ENCODE measurements at regions not wholly inside any gene's neighbourhood (a gene's known extent, or its start where the extent isn't known, plus 50 kb on each side); places are given as distances from the start of the nearest gene placed in this dataset.
"Not testable (repeated sequence)": the region's sequence is repeated elsewhere in the genome, so short reads cannot be mapped to it uniquely, and the experiment has no call there.

GRCh38 chr5:42864749-42865148 lies 53.1 kb upstream of the SELENOP start:
- TF ChIP-seq EP300 (IDR thresholded peaks at IDR 0.05; ENCODE audit: borderline replicate concordance in 1 of 2, low read depth in 2 of 2, low read length in 2 of 2); GTF2F1 (IDR thresholded peaks at IDR 0.05; ENCODE audit: borderline replicate concordance, low read depth, low read length); SP1 (IDR thresholded peaks at IDR 0.05; ENCODE audit: low read depth, low read length); KDM1A (IDR thresholded peaks at IDR 0.05; ENCODE audit: borderline replicate concordance, low read length); FOSL1 (IDR thresholded peaks at IDR 0.05; ENCODE audit: insufficient read depth, low read depth, low read length); CBX8 (IDR thresholded peaks at IDR 0.05; ENCODE audit: borderline replicate concordance, low read depth, low read length); POLR2A (IDR thresholded peaks at IDR 0.05; ENCODE audit: control extremely low read depth in 1 of 2, low read depth in 2 of 2, low read length in 2 of 2); ATF2 (IDR thresholded peaks at IDR 0.05; ENCODE audit: low read length): not testable (repeated sequence)
- TF ChIP-seq, protein P1, sequence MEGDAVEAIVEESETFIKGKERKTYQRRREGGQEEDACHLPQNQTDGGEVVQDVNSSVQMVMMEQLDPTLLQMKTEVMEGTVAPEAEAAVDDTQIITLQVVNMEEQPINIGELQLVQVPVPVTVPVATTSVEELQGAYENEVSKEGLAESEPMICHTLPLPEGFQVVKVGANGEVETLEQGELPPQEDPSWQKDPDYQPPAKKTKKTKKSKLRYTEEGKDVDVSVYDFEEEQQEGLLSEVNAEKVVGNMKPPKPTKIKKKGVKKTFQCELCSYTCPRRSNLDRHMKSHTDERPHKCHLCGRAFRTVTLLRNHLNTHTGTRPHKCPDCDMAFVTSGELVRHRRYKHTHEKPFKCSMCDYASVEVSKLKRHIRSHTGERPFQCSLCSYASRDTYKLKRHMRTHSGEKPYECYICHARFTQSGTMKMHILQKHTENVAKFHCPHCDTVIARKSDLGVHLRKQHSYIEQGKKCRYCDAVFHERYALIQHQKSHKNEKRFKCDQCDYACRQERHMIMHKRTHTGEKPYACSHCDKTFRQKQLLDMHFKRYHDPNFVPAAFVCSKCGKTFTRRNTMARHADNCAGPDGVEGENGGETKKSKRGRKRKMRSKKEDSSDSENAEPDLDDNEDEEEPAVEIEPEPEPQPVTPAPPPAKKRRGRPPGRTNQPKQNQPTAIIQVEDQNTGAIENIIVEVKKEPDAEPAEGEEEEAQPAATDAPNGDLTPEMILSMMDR (IDR thresholded peaks at IDR 0.05; ENCODE audit: control extremely low read depth in 1 of 3, insufficient read depth in 1 of 3, low read depth in 1 of 3, low read length in 3 of 3) = not testable (repeated sequence)
- TF ChIP-seq, protein P2, sequence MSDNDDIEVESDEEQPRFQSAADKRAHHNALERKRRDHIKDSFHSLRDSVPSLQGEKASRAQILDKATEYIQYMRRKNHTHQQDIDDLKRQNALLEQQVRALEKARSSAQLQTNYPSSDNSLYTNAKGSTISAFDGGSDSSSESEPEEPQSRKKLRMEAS (IDR thresholded peaks at IDR 0.05) = not testable (repeated sequence)
